HG03457 (cell line): ENCODE measurements at regions not wholly inside any gene's neighbourhood (a gene's known extent, or its start where the extent isn't known, plus 50 kb on each side); places are given as distances from the start of the nearest gene placed in this dataset.
"Not testable (repeated sequence)": the region's sequence is repeated elsewhere in the genome, so short reads cannot be mapped to it uniquely, and the experiment has no call there.

Source experiments
- ATAC-seq: cut with Tn5 transposase; IDR thresholded peaks from one replicate; pipeline ENCODE4 v1.9.1; 2021; ENCODE audit warnings: moderate number of reproducible peaks; ENCODE audit not compliant: unreplicated experiment

GRCh38 chr13:58476206-58476918, 844.8 kb downstream of the PCDH17 start:
- no peak for ATAC-seq

DNA sequence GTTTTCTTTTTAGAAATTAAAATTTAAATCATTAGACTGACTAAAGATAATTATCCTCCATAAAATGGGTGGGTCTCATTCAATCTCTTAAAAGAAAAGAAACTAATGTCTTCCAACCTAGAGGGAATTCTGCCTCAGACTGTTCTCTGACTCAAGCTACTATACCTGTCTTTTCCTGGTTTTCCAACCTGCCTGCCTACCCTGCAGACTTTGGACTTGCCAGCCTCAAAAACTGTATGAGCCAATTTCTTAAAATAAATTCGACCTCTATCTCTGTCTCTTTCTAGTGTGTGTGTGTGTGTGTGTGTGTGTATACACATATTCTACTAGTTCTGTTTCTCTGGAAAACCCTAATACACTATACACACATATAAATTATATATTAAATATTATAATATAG, 847.3 kb downstream of the PCDH17 start:
- no peak for ATAC-seq

- ATAC-seq: no peak
Measured at GRCh38 chr13:58480061-58480460, 848.5 kb downstream of the PCDH17 start.

DNA sequence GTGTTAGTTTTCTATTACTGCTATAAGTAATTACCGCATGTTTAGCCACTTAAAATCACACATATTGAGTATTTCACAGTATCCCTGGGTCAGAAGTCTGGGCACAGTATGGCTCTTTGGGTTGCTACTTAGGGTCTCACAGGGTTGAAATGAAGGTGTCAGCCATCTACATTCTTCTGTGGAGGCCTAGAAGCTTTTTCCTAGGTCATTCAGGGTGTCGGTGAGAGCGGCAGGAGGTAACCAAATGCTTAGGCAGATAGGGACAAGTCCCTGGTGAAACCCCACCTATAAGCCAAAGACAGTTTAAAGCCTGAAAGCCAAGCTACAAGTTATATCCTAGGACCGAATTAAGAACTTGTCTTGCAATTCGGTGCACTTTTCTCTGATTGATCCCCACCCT, 856.7 kb downstream of the PCDH17 start:
- no peak for ATAC-seq

DNA sequence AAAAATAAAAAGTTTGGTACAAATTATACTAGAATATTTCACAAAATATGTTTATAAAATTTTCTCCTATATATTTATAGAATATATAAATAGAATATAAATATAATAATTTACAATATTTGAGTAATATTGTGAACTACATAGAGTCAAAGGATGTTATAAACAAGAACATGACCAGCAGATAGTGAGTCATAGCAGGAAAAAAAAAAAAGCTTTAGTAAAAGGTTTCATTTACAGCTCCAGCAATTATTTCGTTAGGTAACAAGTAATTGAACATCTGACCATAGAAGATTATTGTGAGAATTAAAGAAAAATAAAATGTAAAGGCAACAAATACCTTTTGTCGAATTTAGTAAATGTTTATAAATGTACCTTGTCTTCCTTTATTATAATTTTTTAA, 864.1 kb downstream of the PCDH17 start:
- ATAC-seq: no peak

GRCh38 chr13:58500938-58501337, 869.4 kb downstream of the PCDH17 start:
- no peak for ATAC-seq

- ATAC-seq: not testable (repeated sequence)
Measured at GRCh38 chr13:58504202-58504700, 872.7 kb downstream of the PCDH17 start.

GRCh38 chr13:58505262-58505920, 873.8 kb downstream of the PCDH17 start:
- ATAC-seq: not testable (repeated sequence)

DNA sequence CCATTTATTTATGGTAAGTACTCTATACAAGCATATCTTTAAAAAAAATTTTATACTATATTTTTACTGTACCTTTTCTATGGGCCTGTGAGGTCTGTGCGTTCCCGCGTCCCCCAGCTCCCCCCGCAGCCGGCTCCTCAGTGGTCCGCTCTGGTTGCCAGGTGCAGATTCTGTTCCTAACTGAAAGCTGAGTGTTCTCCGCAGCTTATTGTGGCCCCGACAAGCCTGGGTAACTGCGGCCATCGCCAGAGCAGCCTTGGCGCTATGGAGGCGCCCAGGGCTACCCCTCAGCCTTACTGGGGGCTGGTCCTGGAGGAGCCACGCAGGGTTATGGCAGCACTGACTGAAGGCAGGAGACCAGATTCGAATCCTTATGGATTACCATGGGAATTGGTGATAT, 896.8 kb downstream of the PCDH17 start:
- no peak for ATAC-seq

- ATAC-seq: no peak
Measured at GRCh38 chr13:58531614-58532013, 900.1 kb downstream of the PCDH17 start.

- no peak for ATAC-seq
Measured at GRCh38 chr13:58542530-58542929, 911.0 kb downstream of the PCDH17 start.

GRCh38 chr13:58547419-58547818, 915.9 kb downstream of the PCDH17 start:
- ATAC-seq: no peak

DNA sequence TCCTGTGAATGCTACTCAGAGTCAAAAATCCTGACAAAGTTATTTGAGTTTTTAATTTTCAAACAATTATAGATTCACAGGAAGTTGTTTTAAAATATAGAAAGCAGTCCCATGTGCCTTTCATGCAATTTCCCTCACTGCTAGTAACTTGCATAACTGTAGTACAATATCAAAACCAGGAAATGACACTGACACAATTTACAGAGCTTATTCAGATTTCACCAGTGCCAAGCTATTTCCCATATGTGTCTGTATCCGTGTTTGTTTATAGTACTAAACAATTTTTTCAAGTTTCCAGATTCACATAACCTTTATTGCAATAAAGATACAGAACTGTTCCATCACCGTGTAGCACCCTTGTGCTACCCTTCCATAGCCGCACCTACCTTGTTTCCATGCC, 934.6 kb downstream of the PCDH17 start:
- ATAC-seq: no peak

GRCh38 chr13:58573743-58574142, 942.2 kb downstream of the PCDH17 start:
- ATAC-seq: no peak

DNA sequence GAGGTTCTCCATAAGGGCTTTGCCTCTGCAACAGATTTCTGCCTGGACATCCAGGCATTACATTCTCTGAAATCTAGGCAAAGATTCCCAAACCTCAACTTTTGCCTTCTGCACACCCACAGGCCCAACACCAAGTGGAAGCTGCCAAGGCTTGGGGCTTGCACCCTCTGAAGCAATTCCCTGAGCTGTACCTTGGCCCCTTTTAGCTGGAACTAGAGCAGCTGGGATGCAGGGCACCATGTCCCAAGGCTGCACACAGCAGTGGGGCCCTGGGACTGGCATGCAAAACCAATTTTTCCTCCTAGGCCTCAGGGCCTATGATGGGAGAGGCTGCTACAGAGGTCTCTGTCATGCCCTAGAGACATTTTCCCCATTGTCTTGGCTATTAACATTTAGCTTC, 943.2 kb downstream of the PCDH17 start:
- no peak for ATAC-seq

DNA sequence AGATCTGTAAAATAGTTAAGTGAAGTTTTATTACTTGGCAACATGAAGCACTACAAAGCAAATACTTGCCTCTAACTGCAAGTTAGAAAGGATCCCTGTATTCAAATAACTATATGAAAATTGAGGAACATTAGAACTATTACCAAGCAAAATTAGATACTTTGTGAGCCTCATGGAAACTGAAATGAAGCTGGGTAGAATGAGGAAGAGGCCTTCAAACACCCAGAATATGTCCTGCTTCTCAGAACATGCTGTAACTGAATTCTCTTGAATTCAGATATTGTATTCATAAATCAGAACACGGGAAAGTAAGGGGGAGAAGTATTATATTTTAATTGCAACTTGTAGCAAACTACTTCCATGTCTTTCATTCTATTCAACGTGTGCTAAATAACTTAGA, 947.9 kb downstream of the PCDH17 start:
- no peak for ATAC-seq

GRCh38 chr13:58583966-58584365, 952.4 kb downstream of the PCDH17 start:
- ATAC-seq: no peak

DNA sequence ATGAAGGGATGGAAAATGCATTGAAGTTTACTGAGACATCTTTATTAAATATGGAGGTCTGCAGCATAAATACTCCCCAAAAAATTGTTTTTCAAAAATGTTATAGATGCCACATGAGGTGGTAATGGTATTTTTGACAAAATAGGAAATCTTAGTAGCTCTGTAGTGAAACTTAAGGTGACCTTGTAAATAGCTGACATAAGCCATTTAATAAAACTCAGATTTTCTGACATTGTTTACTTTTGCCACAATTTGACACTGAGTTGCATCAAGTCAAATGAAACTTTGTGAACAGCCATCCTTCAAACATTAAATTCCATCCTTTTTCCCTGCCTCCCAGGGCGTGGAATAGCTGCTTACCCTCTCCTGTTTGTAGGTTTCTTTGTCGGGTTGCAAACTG, 953.1 kb downstream of the PCDH17 start:
- no peak for ATAC-seq

GRCh38 chr13:58587183-58587582, 955.6 kb downstream of the PCDH17 start:
- ATAC-seq: peak; percentile 92

GRCh38 chr13:58592052-58592451, 960.5 kb downstream of the PCDH17 start:
- ATAC-seq: no peak

- ATAC-seq: no peak
Measured at GRCh38 chr13:58592786-58593185, 961.2 kb downstream of the PCDH17 start.

DNA sequence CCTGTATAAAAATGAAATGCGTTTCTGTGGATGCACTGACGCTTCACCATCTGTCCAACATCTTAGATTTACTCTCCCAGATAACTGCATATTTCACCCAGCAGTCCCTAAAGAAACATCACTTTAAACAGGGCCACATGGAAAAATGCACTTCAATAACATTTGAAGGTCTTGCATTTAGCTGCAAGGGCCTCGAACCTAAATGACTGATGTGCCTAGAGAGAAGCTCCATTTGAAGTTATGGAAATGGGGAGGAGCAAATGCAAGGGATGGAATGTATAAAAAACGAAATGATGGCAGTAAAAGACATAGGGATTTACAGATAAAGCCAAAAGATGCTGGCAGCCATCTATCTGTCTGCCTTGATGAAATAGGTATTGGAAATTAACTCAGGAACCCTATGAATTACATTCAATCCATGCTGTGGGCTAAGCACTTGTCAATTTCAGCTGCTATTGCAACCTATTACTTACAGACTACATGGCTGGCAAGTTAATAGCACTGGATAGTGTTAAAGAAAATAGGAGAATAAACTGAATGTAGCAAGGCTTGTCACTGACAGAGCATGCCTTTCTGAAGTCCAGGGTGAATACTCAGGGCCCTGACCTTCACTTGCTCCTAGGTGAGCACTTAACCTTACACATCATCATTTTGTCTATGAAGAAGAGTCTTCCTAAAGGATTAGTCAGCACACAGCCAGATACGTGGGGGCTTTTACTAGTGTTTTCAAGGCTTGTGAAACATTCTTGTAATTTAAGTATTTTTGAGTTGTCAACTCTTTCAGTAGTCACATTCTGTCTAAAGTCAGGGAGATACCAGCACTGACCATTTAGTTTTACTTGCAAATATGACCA, 963.4 kb downstream of the PCDH17 start:
- no peak for ATAC-seq
